ENCODE measurements at regions not wholly inside any gene's neighbourhood (a gene's known extent, or its start where the extent isn't known, plus 50 kb on each side); places are given as distances from the start of the nearest gene placed in this dataset.

DNA sequence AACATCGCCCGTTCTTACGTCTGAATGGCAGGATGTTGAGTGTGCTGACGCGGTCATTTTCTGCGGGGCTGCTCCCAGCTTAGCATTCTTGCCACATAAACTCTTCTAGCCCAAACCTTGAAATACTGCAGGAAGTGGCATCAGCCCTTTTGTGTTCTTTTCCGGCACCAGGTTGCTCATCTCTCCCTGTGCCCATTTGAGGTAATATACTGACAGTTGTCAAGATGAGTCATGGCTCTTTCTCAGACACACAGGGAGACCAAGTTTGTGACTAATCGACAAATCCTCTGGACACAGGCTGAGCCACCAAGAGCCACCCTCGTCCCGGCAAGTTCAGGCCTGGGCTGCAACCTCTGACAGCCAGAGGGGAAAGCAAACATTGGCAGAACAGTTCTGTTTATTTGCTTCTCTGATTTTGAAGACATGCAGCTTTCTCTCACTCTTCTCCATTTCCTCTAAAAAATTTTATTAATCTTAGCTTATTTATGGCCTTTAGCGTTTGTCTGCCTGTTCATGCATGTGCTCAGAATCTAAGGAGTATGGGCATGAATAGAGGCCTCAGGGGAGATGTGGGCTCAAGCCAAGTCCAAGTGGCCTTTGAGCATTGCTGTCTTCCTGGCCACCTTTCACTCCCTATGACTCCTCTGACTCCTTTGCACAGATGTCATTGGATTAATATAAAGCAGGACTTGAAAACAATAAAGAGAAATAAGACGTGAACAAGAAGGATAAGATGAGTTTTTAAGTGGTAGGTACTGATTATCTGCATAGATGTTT lies 328.2 kb upstream of the JAG1 start:
- TF ChIP-seq, protein P1, sequence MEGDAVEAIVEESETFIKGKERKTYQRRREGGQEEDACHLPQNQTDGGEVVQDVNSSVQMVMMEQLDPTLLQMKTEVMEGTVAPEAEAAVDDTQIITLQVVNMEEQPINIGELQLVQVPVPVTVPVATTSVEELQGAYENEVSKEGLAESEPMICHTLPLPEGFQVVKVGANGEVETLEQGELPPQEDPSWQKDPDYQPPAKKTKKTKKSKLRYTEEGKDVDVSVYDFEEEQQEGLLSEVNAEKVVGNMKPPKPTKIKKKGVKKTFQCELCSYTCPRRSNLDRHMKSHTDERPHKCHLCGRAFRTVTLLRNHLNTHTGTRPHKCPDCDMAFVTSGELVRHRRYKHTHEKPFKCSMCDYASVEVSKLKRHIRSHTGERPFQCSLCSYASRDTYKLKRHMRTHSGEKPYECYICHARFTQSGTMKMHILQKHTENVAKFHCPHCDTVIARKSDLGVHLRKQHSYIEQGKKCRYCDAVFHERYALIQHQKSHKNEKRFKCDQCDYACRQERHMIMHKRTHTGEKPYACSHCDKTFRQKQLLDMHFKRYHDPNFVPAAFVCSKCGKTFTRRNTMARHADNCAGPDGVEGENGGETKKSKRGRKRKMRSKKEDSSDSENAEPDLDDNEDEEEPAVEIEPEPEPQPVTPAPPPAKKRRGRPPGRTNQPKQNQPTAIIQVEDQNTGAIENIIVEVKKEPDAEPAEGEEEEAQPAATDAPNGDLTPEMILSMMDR (IDR thresholded peaks at IDR 0.05), result no peak
- TF ChIP-seq POLR2A (IDR thresholded peaks at IDR 0.05), result no peak

Data from Peyer's patch (tissue), 4 donors.